ENCODE measurements at regions not wholly inside any gene's neighbourhood (a gene's known extent, or its start where the extent isn't known, plus 50 kb on each side); places are given as distances from the start of the nearest gene placed in this dataset.

DNA sequence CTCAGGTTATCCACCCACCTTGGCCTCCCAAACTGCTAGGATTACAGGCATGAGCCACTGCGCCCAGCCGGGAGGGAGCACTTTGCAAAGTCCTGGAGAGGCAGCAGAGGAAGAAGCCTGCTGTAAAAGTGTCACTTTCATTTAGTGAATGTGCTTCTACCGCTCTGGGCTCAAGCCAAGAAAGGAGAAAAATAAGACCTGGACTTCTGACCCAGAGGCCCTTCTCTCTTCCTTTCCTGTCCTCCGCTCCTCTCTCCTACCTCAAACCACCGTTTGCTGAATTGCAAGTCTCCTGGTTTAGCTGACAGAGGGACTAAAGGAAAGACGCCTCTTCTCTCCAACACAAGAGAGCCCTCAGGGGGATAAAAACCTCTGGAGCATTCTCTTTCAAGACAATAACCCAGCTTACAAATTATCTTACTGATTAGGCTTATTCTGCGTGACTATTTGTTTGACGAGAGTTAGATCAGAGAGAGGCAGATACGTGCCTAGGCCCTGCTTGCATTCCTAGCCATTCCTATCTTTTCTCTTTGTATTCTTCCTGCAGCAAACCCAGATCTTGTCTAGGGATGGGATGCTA is 84.2 kb upstream of the SLC22A23 start:
- TF ChIP-seq ZFX (IDR thresholded peaks at IDR 0.05) (no peak), CTCF (conservative IDR thresholded peaks at IDR 0.05) (no peak)
- H3K27ac ChIP-seq: no peak overlapping the region

GRCh38 chr6:3540253-3540820 is 83.5 kb upstream of the SLC22A23 start:
- H3K27ac ChIP-seq: no peak overlapping the region
- TF ChIP-seq ZFX (IDR thresholded peaks at IDR 0.05): no peak
- no peak for TF ChIP-seq CTCF (conservative IDR thresholded peaks at IDR 0.05)

GRCh38 chr6:3538536-3538935 is 81.7 kb upstream of the SLC22A23 start:
- no peak for TF ChIP-seq ZFX (IDR thresholded peaks at IDR 0.05)
- no peak for TF ChIP-seq CTCF (conservative IDR thresholded peaks at IDR 0.05)
- no peak overlapping the region for H3K27ac ChIP-seq

GRCh38 chr6:3536901-3537300 is 80.1 kb upstream of the SLC22A23 start:
- H3K27ac ChIP-seq: no peak overlapping the region
- TF ChIP-seq CTCF (conservative IDR thresholded peaks at IDR 0.05): no peak
- no peak for TF ChIP-seq ZFX (IDR thresholded peaks at IDR 0.05)

DNA sequence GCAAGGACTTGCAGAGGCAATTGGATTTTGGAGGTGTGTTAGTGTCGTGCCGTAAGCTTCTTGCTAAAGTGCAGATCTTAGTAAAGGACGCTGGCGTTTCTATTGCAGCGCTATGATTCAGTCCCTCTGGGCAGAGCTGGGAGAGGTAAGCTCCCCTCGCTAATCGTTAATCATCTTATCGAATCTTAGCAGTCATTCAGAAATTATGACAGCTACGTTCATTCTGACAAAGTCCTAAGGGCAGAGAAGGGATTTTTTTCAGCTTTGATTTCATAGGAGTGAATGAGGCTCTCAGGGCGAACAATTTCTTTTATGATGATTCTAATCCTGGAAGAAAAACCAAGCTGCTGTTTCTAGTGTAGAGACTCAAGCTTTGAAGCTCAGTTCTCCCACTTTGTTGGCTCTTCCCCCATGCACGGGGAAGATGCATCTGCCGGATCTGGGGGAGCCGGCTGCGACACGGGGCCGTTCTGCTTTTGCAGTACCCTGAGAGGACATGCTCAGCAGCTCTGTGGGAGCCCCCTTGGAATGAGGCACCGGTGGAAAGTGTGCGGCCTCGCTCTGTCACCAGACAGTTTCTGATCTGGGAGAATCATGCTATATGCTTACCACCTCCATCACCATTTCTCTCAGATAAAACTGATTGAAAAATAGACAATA is 79.1 kb upstream of the SLC22A23 start:
- no peak for TF ChIP-seq CTCF (conservative IDR thresholded peaks at IDR 0.05)
- TF ChIP-seq ZFX (IDR thresholded peaks at IDR 0.05): no peak
- H3K27ac ChIP-seq: no peak overlapping the region

- TF ChIP-seq ZFX (IDR thresholded peaks at IDR 0.05) (no peak), CTCF (conservative IDR thresholded peaks at IDR 0.05) (no peak)
- no peak overlapping the region for H3K27ac ChIP-seq
Observed at GRCh38 chr6:3535033-3535775, 78.4 kb upstream of the SLC22A23 start.

DNA sequence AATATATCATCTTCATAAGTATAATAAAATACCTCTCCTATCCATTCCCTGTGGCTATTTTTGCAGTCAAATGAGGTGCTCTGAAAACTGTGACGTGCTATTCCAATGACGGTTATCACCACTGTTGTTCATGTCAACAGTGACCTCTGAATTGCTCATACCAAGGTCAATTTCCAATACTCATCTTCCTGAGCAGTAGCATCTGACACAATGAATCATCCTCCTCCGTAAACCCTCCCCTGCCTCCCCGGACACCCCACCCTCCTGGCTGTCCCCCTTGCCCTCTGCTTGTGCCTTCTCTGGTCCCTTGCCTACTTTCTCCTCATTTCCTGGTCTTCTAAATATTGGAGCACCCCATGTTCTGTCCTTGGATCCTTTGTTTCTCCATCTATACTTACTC is 77.7 kb upstream of the SLC22A23 start:
- TF ChIP-seq CTCF (conservative IDR thresholded peaks at IDR 0.05) (no peak), ZFX (IDR thresholded peaks at IDR 0.05) (no peak)
- no peak overlapping the region for H3K27ac ChIP-seq
